WERI-Rb-1 (cell line): ENCODE measurements at regions not wholly inside any gene's neighbourhood (a gene's known extent, or its start where the extent isn't known, plus 50 kb on each side); places are given as distances from the start of the nearest gene placed in this dataset.
"Not testable (repeated sequence)": the region's sequence is repeated elsewhere in the genome, so short reads cannot be mapped to it uniquely, and the experiment has no call there.

Experiments
- DNase-seq: peaks from one replicate; pipeline ENCODE4 v3.0.0-alpha.2; 2020
- H3K27ac ChIP-seq: fragments of 250-450 bp; sonication (Bioruptor Pico); 2 replicates; pipeline ENCODE4 v1.5.1; 2020; ENCODE audit warnings: mild to moderate bottlenecking, moderate library complexity
- H3K27me3 ChIP-seq: fragments of 250-450 bp; sonication (Bioruptor Pico); 2 replicates; pipeline ENCODE4 v1.5.1; 2021; ENCODE audit warnings: mild to moderate bottlenecking, low read depth, moderate library complexity; ENCODE audit not compliant: insufficient read depth, severe bottlenecking
- H3K36me3 ChIP-seq: fragments of 250-450 bp; sonication (Bioruptor Pico); 2 replicates; pipeline ENCODE4 v1.5.1; 2020; ENCODE audit warnings: mild to moderate bottlenecking, moderate library complexity
- H3K4me3 ChIP-seq: 2 replicates; pipeline ENCODE4 v1.5.1; 2011; ENCODE audit warnings: low read depth, mild to moderate bottlenecking, control low read depth, low read length
- H3K9me3 ChIP-seq: fragments of 250-450 bp; sonication (Bioruptor Pico); 2 replicates; pipeline ENCODE4 v1.5.1; 2021; ENCODE audit warnings: mild to moderate bottlenecking, moderate library complexity; ENCODE audit not compliant: severe bottlenecking
- TF ChIP-seq, protein P1 (sequence below): IDR thresholded peaks from 2 replicates; pipeline ENCODE4 v1.5.1; 2011; ENCODE audit warnings: low read depth, mild to moderate bottlenecking, control low read depth, inconsistent platforms, low read length

DNA sequence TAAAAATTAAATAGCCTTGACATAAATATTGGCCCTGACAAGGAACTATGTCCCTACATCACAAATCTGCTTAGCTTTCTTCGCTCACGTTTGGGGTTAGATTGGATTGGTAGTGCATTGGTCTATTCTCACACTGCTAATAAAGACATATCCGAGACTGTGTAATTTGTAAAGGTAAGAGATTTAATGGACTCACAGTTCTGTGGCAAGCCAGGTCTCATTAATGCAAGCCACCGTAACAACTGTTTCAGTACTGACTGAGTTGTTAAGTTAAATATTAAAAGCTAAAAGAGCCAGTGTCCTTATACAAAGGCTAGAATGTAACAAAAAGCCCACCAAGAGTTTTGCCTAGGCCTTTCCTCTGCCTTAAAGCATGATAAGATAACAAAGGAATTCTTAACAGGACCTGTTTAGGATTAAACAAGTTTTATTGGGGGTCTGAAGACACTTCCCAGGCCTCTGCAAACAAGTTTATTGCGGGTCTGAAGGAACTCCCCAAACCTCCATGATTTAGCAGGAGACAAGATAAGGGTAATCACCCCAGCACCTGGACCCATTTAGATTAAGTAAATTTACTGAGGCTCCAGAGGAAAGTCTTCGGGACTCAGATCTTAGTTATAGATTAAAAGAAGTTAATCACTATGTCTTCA lies 88.2 kb upstream of the PTGDR start:
- H3K36me3 ChIP-seq, result no peaks in the 10 kb centered on the region
- no peaks in the 10 kb centered on the region for H3K27me3 ChIP-seq
- TF ChIP-seq, protein P1, sequence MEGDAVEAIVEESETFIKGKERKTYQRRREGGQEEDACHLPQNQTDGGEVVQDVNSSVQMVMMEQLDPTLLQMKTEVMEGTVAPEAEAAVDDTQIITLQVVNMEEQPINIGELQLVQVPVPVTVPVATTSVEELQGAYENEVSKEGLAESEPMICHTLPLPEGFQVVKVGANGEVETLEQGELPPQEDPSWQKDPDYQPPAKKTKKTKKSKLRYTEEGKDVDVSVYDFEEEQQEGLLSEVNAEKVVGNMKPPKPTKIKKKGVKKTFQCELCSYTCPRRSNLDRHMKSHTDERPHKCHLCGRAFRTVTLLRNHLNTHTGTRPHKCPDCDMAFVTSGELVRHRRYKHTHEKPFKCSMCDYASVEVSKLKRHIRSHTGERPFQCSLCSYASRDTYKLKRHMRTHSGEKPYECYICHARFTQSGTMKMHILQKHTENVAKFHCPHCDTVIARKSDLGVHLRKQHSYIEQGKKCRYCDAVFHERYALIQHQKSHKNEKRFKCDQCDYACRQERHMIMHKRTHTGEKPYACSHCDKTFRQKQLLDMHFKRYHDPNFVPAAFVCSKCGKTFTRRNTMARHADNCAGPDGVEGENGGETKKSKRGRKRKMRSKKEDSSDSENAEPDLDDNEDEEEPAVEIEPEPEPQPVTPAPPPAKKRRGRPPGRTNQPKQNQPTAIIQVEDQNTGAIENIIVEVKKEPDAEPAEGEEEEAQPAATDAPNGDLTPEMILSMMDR, result no peak
- H3K4me3 ChIP-seq, result no peak overlapping the region
- no peak for DNase-seq
- peaks cover 10% of the 10 kb centered on the region for H3K9me3 ChIP-seq
- H3K27ac ChIP-seq, result no peak overlapping the region

DNA sequence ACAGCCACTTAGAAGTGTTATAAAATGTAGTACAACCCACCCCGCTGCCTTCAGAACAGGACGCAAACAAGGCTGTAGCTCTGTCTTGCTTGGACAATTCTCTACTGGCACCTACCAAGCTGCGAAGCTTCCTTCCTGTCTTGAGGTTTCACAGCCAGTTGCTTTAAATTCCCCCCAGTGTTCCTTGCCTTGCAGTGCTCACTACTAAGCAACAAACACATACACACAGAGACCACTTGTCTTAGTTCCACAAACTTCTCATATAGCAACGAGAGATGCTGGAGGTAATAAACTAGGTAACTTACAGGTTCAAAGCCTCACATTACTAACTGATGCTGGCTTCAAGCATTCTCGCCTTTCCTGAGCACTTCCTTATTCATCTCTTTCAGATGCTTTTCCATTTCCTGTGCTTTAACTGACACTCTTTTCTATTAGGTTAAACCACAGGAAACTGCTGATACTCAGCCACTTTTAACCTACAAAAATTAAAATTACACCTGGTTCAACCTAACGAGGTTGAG lies 91.5 kb upstream of the PTGDR start:
- H3K4me3 ChIP-seq, result no peak overlapping the region
- no peak overlapping the region for H3K27ac ChIP-seq
- H3K9me3 ChIP-seq, result peaks cover 10% of the 10 kb centered on the region
- no peaks in the 10 kb centered on the region for H3K36me3 ChIP-seq
- TF ChIP-seq, protein P1, result no peak
- no peaks in the 10 kb centered on the region for H3K27me3 ChIP-seq
- no peak for DNase-seq

DNA sequence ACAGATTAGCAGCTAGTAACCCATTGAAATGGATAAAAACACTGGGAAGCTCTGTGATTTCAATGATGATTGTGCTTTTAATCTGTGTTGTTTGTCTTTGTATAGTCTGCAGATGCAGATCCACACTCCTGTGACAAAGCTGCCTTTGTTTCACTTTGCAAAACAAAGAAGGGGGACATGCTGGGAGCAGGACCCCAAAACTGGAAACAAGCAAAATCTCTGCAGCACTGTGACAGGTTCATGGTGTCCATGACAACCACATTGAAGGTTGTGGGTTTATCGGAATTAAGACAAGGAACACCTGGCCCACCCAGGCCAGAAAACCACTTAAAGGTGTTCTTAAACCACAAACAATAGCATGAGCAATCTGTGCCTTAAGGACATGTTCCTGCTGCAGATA lies 95.6 kb upstream of the PTGDR start:
- H3K36me3 ChIP-seq, DNase-seq, H3K27ac ChIP-seq, H3K9me3 ChIP-seq, H3K27me3 ChIP-seq, H3K4me3 ChIP-seq: not testable (repeated sequence)

DNA sequence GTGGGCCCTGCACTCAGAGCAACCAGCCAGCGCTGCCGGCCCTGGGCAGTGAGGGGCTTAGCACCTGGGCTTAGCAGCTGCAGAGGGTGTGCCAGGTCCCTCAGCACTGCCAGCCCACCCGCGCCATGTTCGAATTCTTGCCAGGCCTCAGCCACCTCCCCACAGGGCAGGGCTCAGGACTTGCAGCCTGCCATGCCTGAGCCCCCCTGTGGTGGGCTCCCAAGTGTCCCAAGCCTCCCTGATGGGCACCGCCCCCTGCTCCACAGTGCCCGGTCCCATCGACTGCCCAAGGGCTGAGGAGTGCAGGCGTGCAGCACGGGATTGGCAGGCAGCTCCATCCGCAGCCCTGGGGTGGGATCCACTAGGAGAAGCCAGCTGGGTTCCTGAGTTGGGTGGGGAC lies 98.0 kb upstream of the NID2 start:
- DNase-seq, result no peak
- H3K27ac ChIP-seq, result no peak overlapping the region
- H3K36me3 ChIP-seq, result no peaks in the 10 kb centered on the region
- TF ChIP-seq, protein P1, result no peak
- H3K27me3 ChIP-seq, result no peaks in the 10 kb centered on the region
- no peak overlapping the region for H3K4me3 ChIP-seq
- peaks cover under 1% of the 10 kb centered on the region for H3K9me3 ChIP-seq

DNA sequence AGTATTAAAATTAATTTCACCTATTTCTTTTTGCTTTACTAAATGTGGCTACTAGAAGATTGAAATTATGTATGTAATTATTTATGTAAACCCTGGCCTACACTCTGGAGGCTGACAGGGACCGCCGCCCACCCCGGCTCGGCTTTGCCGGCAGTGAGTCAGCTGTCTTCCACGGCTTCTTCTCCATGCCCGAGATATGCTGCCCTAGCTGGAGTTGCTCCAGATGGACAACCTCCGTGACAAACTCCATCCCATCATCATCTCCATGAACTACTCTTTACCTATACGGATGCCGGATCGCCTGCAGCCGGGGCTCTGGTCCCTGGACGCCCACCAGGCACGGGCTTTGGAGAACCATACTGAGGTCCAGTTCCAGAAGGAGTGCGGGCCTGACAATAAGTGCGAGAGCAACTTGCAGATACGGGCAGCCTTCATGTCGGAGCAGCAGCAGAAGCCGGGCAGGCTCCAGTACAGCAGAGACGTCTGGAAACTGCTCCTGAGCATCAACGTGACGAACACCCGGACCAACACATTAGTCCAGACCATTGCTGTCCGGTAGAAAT lies 86.9 kb upstream of the NID2 start:
- DNase-seq, result no peak
- TF ChIP-seq, protein P1, result no peak
- H3K27ac ChIP-seq, result no peak overlapping the region
- no peaks in the 10 kb centered on the region for H3K27me3 ChIP-seq
- no peaks in the 10 kb centered on the region for H3K36me3 ChIP-seq
- no peak overlapping the region for H3K4me3 ChIP-seq
- H3K9me3 ChIP-seq, result no peaks in the 10 kb centered on the region

DNA sequence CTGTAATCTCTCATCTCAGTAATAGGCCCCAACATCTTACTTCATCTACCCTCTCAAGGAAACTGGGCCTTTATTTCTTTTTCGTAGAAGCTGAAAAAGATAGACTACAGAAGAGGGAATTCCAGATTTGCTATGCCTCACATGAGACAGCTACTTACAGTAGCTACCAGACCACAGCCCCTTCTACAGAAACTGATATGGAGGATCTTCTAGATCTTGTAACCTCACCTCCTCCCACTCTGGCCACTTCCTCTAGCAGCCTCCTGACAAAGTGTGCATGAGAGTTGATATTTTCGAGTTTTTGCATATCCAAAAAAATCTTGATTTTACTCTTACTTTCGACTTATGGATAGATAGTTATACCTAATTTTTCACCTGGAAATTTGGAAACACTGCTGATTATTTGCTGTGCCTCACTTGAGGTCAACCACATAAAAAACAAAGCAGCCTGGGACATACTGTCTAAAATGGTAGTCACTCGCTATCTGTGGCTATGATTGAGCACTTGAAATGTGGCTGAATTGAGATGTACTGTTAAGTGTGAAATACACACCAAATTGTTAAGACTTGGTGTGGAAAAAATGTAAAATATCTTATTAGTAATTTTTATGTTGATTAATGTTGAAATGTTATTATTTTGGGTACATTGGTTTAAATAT lies 86.3 kb upstream of the NID2 start:
- Histone ChIP-seq H3K36me3 (no peaks in the 10 kb centered on the region), H3K27me3 (no peaks in the 10 kb centered on the region), H3K4me3 (no peak overlapping the region), H3K27ac (no peak overlapping the region), H3K9me3 (no peaks in the 10 kb centered on the region)
- no peak for DNase-seq
- TF ChIP-seq, protein P1, result no peak
